H1 (cell line): ENCODE measurements at regions not wholly inside any gene's neighbourhood (a gene's known extent, or its start where the extent isn't known, plus 50 kb on each side); places are given as distances from the start of the nearest gene placed in this dataset.

ENCODE experiments used
- CTCF ChIA-PET: fragments of 300-600 bp; sonication (Branson Sonifier 250); formaldehyde crosslinking; loops from one replicate; lab custom pipeline; 2021; ENCODE audit not compliant: partially characterized antibody; lab: Charles Lee
- POLR2A ChIA-PET: fragments of 300-600 bp; sonication (Branson Sonifier 250); formaldehyde crosslinking; loops from one replicate; lab custom pipeline; 2021; ENCODE audit warnings: inconsistent platforms; ENCODE audit not compliant: partially characterized antibody; lab: Charles Lee
- DNase-seq, 2 experiments: peaks; one replicate each; pipeline versions ENCODE4 v3.0.0 to v3.0.0-alpha.2; 2010 to 2022; ENCODE audit warnings: low spot score in 2 of 2, low read depth in 1 of 2, mixed read lengths in 1 of 2
- FAIRE-seq: peaks from 2 replicates; lab custom pipeline; 2011; peaks lifted over from hg19 to GRCh38; lab: Jason Lieb, UNC
- H2AFZ ChIP-seq: 2 replicates; pipeline ENCODE4 v1.8.1; 2012; ENCODE audit warnings: low read length, inconsistent platforms
- H2AK5ac ChIP-seq: 2 replicates; pipeline ENCODE4 v1.6.1; 2013; ENCODE audit warnings: low read depth, low read length
- H2BK120ac ChIP-seq: replicated peaks from 2 replicates; pipeline ENCODE3; 2013; ENCODE audit warnings: low read depth, low read length, inconsistent platforms
- H2BK12ac ChIP-seq: 2 replicates; pipeline ENCODE4 v1.6.1; 2013; ENCODE audit warnings: low read depth, low read length
- H2BK15ac ChIP-seq: 2 replicates; pipeline ENCODE4 v1.6.1; 2013; ENCODE audit warnings: low read length
- H2BK20ac ChIP-seq: 2 replicates; pipeline ENCODE4 v1.6.1; 2013; ENCODE audit warnings: low read length
- H2BK5ac ChIP-seq: 2 replicates; pipeline ENCODE4 v1.6.1; 2013; ENCODE audit warnings: low read depth, low read length
- H3K14ac ChIP-seq: 2 replicates; pipeline ENCODE4 v1.6.1; 2013; ENCODE audit warnings: inconsistent platforms; ENCODE audit not compliant: insufficient read length
- H3K18ac ChIP-seq: 2 replicates; pipeline ENCODE4 v1.6.1; 2013; ENCODE audit warnings: low read length; ENCODE audit errors: extremely low read depth
- H3K23ac ChIP-seq: 2 replicates; pipeline ENCODE4 v1.6.1; 2013; ENCODE audit warnings: inconsistent platforms; ENCODE audit not compliant: insufficient read length
- H3K23me2 ChIP-seq: 2 replicates; pipeline ENCODE4 v1.6.1; 2013; ENCODE audit warnings: low read depth, low read length
- H3K27ac ChIP-seq: 2 replicates; pipeline ENCODE4 v1.6.1; 2011; ENCODE audit warnings: low read depth, low read length, inconsistent platforms
- H3K27me3 ChIP-seq, 4 experiments: replicated peaks in 1 of 4; 1 replicate in 1 of 4; 2 replicates in 3 of 4; pipeline versions ENCODE4 v1.6.1 to v1.8.1; 2011 to 2013; ENCODE audit warnings: low read length in 3 of 4, mild to moderate bottlenecking in 3 of 4, inconsistent platforms in 2 of 4, mixed read lengths in 2 of 4, moderate library complexity in 1 of 4; ENCODE audit not compliant: control insufficient read depth in 3 of 4, insufficient read depth in 3 of 4; ENCODE audit errors: extremely low read depth in 1 of 4
- H3K36me3 ChIP-seq, 4 experiments: 2 replicates each; pipeline versions ENCODE4 v1.6.1 to v1.8.1; 2011 to 2013; ENCODE audit warnings: mild to moderate bottlenecking in 4 of 4, low read length in 3 of 4, moderate library complexity in 2 of 4, control low read depth in 1 of 4, inconsistent platforms in 1 of 4; ENCODE audit not compliant: insufficient read depth in 4 of 4, control insufficient read depth in 2 of 4
- H3K4ac ChIP-seq: replicated peaks from 2 replicates; pipeline ENCODE3; 2013; ENCODE audit warnings: low read length, low read depth, mixed read lengths, inconsistent platforms; ENCODE audit not compliant: insufficient read length
- H3K4me1 ChIP-seq, 4 experiments: replicated peaks in 1 of 4; 1 replicate in 1 of 4; 2 replicates in 3 of 4; pipeline versions ENCODE4 v1.6.1 to v1.8.1; 2011 to 2013; ENCODE audit warnings: low read length in 3 of 4, inconsistent platforms in 2 of 4, mixed read lengths in 1 of 4; ENCODE audit not compliant: insufficient read depth in 4 of 4, control insufficient read depth in 3 of 4
- H3K4me2 ChIP-seq, 2 experiments: 2 replicates each; pipeline versions ENCODE4 v1.6.1 to v1.8.1; 2011 to 2013; ENCODE audit warnings: low read depth in 2 of 2, low read length in 2 of 2, control low read depth in 1 of 2, inconsistent platforms in 1 of 2, mild to moderate bottlenecking in 1 of 2; ENCODE audit not compliant: insufficient read depth in 1 of 2
- H3K4me3 ChIP-seq, 4 experiments: fragments of 200-600, 300-600 bp in 1 of 4; sonication (generic), shearing (Covaris generic), sonication (Bioruptor Twin) in 1 of 4; 2 replicates each; pipeline versions ENCODE4 v1.5.1 to v1.8.1; 2011 to 2016; ENCODE audit warnings: low read length in 4 of 4, low read depth in 3 of 4, control low read depth in 2 of 4, inconsistent platforms in 2 of 4, mild to moderate bottlenecking in 2 of 4, mixed read lengths in 1 of 4, moderate library complexity in 1 of 4; ENCODE audit not compliant: insufficient read depth in 2 of 4; ENCODE audit errors: extremely low read depth in 1 of 4
- H3K56ac ChIP-seq: replicated peaks from 2 replicates; pipeline ENCODE3; 2013; ENCODE audit warnings: low read depth, mild to moderate bottlenecking, mixed read lengths, low read length, inconsistent platforms; ENCODE audit not compliant: insufficient read length
- H3K79me1 ChIP-seq: 2 replicates; pipeline ENCODE4 v1.6.1; 2013; ENCODE audit warnings: low read depth, low read length, control low read depth
- H3K79me2 ChIP-seq, 2 experiments: 2 replicates each; pipeline versions ENCODE4 v1.6.1 to v1.8.1; 2012 to 2013; ENCODE audit warnings: low read length in 2 of 2, mild to moderate bottlenecking in 2 of 2, inconsistent platforms in 1 of 2; ENCODE audit not compliant: insufficient read depth in 2 of 2, control insufficient read depth in 1 of 2
- H3K9ac ChIP-seq, 4 experiments: replicated peaks in 1 of 4; 1 replicate in 1 of 4; 2 replicates in 3 of 4; pipeline versions ENCODE4 v1.6.1 to v1.8.1; 2011 to 2013; ENCODE audit warnings: low read depth in 3 of 4, low read length in 3 of 4, control low read depth in 2 of 4, mild to moderate bottlenecking in 2 of 4, moderate library complexity in 2 of 4, inconsistent platforms in 1 of 4; ENCODE audit errors: extremely low read depth in 1 of 4
- H3K9me3 ChIP-seq, 2 experiments: 2 replicates each; pipeline versions ENCODE4 v1.6.1 to v1.8.1; 2012 to 2013; ENCODE audit warnings: mild to moderate bottlenecking in 2 of 2, moderate library complexity in 2 of 2, control low read depth in 1 of 2, inconsistent platforms in 1 of 2, low read depth in 1 of 2, low read length in 1 of 2, mixed read lengths in 1 of 2; ENCODE audit not compliant: insufficient read depth in 2 of 2
- H4K20me1 ChIP-seq, 2 experiments: replicated peaks in 1 of 2; 2 replicates each; pipeline versions ENCODE3 to v1.8.1; 2011 to 2013; ENCODE audit warnings: inconsistent platforms in 2 of 2, low read length in 2 of 2, mild to moderate bottlenecking in 1 of 2; ENCODE audit not compliant: insufficient read depth in 2 of 2, control insufficient read depth in 1 of 2
- H4K5ac ChIP-seq: 2 replicates; pipeline ENCODE4 v1.6.1; 2013; ENCODE audit warnings: low read length, low read depth, mixed read lengths, inconsistent platforms; ENCODE audit not compliant: insufficient read length
- H4K8ac ChIP-seq: 2 replicates; pipeline ENCODE4 v1.8.0; 2013; ENCODE audit warnings: mild to moderate bottlenecking, moderate library complexity, low read length, inconsistent platforms; ENCODE audit not compliant: insufficient read depth; ENCODE audit errors: extremely low read depth
- H4K91ac ChIP-seq: replicated peaks from 2 replicates; pipeline ENCODE3; 2013; ENCODE audit warnings: low read length, mixed read lengths, inconsistent platforms; ENCODE audit not compliant: insufficient read length
- CHD2 ChIP-seq: IDR thresholded peaks from 2 replicates; pipeline ENCODE4 v1.6.1; 2012; ENCODE audit warnings: low read length, improper control_type of control experiment
- EGR1 ChIP-seq: IDR thresholded peaks from 2 replicates; pipeline ENCODE4 v1.6.1; 2011; ENCODE audit warnings: low read depth, low read length, borderline replicate concordance
- KDM1A ChIP-seq: fragments of 200-600, 300-600 bp; sonication (generic); IDR thresholded peaks from 2 replicates; pipeline ENCODE4 v1.7.1; 2016; ENCODE audit warnings: mild to moderate bottlenecking, low read length, borderline replicate concordance
- MAFK ChIP-seq: IDR thresholded peaks from 2 replicates; pipeline ENCODE4 v1.6.1; 2012; ENCODE audit warnings: low read depth, mild to moderate bottlenecking, improper control_type of control experiment, low read length
- RFX5 ChIP-seq: IDR thresholded peaks from 2 replicates; pipeline ENCODE4 v1.6.1; 2011; ENCODE audit warnings: low read depth, low read length, improper control_type of control experiment, borderline replicate concordance
- SIN3A ChIP-seq, 2 experiments: IDR thresholded peaks in 1 of 2; conservative IDR thresholded peaks in 1 of 2; 2 replicates each; pipeline ENCODE4 v1.6.1; 2011 to 2012; ENCODE audit warnings: low read length in 2 of 2, improper control_type of control experiment in 1 of 2, low read depth in 1 of 2, mild to moderate bottlenecking in 1 of 2
- TBP ChIP-seq: IDR thresholded peaks from 2 replicates; pipeline ENCODE4 v1.6.1; 2011; ENCODE audit warnings: low read depth, low read length, improper control_type of control experiment
- WGBS, 2 experiments: shearing (Covaris generic) in 1 of 2; methylation state at CpG; one replicate each; pipeline versions ENCODE4 v1.1.6 to v1.1.7; 2013 to 2015; ENCODE audit warnings: low lambda C conversion rate in 2 of 2, mixed read lengths in 2 of 2, inconsistent platforms in 1 of 2, low coverage in 1 of 2, missing lambda C conversion rate in 1 of 2; ENCODE audit not compliant: insufficient replicate concordance in 2 of 2, insufficient coverage in 1 of 2, insufficient read length in 1 of 2; ENCODE audit errors: extremely low coverage in 1 of 2, missing lambda C conversion rate in 1 of 2; 5-methylcytosine and 5-hydroxymethylcytosine counted together
- TF ChIP-seq, protein P1 (sequence below): IDR thresholded peaks from 2 replicates; pipeline ENCODE4 v1.6.1; 2012; ENCODE audit warnings: inconsistent platforms
- TF ChIP-seq, protein P2 (sequence below): IDR thresholded peaks from 2 replicates; pipeline ENCODE4 v1.6.1; 2011; ENCODE audit warnings: low read depth, mild to moderate bottlenecking, low read length; ENCODE audit not compliant: insufficient read depth

DNA sequence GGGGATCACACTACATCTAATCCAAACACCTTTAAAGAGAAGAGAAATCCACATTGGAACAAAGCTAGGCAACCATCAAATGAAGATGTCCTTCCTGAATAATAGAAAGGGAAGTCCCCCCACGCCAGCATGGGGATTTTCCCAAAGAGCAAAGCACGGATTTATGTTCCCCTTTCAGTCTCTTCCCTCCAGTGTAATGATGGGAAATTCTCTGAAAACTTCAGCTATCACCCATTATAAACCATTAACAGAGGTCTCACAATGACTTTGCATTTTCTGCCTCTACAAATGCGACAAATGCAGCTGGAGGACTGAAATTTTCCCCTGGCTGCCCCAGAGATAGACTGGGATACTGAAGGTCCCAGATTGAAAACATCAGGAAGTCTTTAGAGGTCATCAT, 368.7 kb downstream of the EFNA5 start:
- Histone ChIP-seq H3K36me3 (no peaks in the 10 kb centered on the region), H3K4me1 (peaks cover 0 to 4% (median 1%) of the 10 kb centered on the region in 4 experiments; a peak in 3 of 7 replicates), H2BK20ac (no peak overlapping the region), H2BK5ac (no peak overlapping the region), H2AK5ac (no peak overlapping the region), H3K18ac (no peak overlapping the region), H3K9me3 (no peaks in the 10 kb centered on the region), H4K91ac (no peak overlapping the region), H3K79me1 (no peaks in the 10 kb centered on the region), H3K4ac (no peak overlapping the region), H3K4me3 (no peak overlapping the region), H4K5ac (no peak overlapping the region), H3K27ac (no peak overlapping the region), H2BK12ac (no peak overlapping the region), H3K23ac (no peak overlapping the region), H3K56ac (no peak overlapping the region), H3K4me2 (no peak overlapping the region), H3K9ac (no peak overlapping the region), H3K79me2 (no peaks in the 10 kb centered on the region), H4K20me1 (no peaks in the 10 kb centered on the region), H2AFZ (no peak overlapping the region), H4K8ac (no peak overlapping the region), H2BK15ac (no peak overlapping the region), H3K27me3 (no peaks in the 10 kb centered on the region), H3K23me2 (no peaks in the 10 kb centered on the region), H3K14ac (no peak overlapping the region), H2BK120ac (no peak overlapping the region)
- ChIA-PET CTCF (interaction anchor here (1.0 kb wide), 1 partner anchor 11 kb away, joined by 3 read pairs; no protein-coding TSS in a partner anchor), POLR2A (no interaction called here)
- FAIRE-seq (no peak), DNase-seq (no peak)
- TF ChIP-seq CHD2 (no peak), EGR1 (no peak), TBP (no peak), MAFK (no peak), SIN3A (conservative IDR thresholded peaks at IDR 0.05 in 1 of 2, IDR thresholded peaks at IDR 0.05 in 1 of 2; ENCODE audit: low read depth in 1 of 2, low read length in 2 of 2) (no peak), KDM1A (no peak), RFX5 (no peak)
- TF ChIP-seq, protein P1, sequence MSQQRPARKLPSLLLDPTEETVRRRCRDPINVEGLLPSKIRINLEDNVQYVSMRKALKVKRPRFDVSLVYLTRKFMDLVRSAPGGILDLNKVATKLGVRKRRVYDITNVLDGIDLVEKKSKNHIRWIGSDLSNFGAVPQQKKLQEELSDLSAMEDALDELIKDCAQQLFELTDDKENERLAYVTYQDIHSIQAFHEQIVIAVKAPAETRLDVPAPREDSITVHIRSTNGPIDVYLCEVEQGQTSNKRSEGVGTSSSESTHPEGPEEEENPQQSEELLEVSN = no peak
- TF ChIP-seq, protein P2, sequence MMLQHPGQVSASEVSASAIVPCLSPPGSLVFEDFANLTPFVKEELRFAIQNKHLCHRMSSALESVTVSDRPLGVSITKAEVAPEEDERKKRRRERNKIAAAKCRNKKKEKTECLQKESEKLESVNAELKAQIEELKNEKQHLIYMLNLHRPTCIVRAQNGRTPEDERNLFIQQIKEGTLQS = no peak
- 89% methylated on average over 3 of the region's 3 CpGs; no CpG with 5 or more reads in 1 of the 2 experiments for WGBS, 2 experiments
